K562 (cell line): ENCODE measurements at regions not wholly inside any gene's neighbourhood (a gene's known extent, or its start where the extent isn't known, plus 50 kb on each side); places are given as distances from the start of the nearest gene placed in this dataset.

Experiments
- CEBPG ChIP-seq, 3 experiments: fragments of 200-800 bp in 1 of 3; sonication (Bioruptor generic) in 1 of 3; sonication (generic) in 1 of 3; formaldehyde crosslinking in 1 of 3; IDR thresholded peaks in 2 of 3; conservative IDR thresholded peaks in 1 of 3; 2 replicates each; pipeline versions ENCODE4 v1.6.1 to v1.8.0; 2016 to 2022; ENCODE audit warnings: missing compliant biosample characterization in 2 of 3, missing genetic modification characterization in 2 of 3, mild to moderate bottlenecking in 1 of 3, missing genetic modification reagents in 1 of 3
- CREM ChIP-seq: IDR thresholded peaks from 2 replicates; pipeline ENCODE4 v1.6.1; 2014; ENCODE audit warnings: antibody characterized with exemption, low read depth
- MTF1 ChIP-seq: fragments of 250-450 bp; sonication (Bioruptor Pico); IDR thresholded peaks from 2 replicates; pipeline ENCODE4 v1.9.0; 2021; ENCODE audit warnings: moderate library complexity, mild to moderate bottlenecking, inconsistent platforms, borderline replicate concordance
- MYC ChIP-seq, 2 experiments: fragments of 250-450 bp in 1 of 2; sonication (Bioruptor Pico) in 1 of 2; IDR thresholded peaks; 2 replicates each; pipeline versions ENCODE4 v1.5.1 to v1.6.1; 2012 to 2021; ENCODE audit warnings: low read depth in 2 of 2, borderline replicate concordance in 1 of 2, improper control_type of control experiment in 1 of 2, low read length in 1 of 2, mild to moderate bottlenecking in 1 of 2, moderate library complexity in 1 of 2
- NCOA4 ChIP-seq: fragments of 450-650 bp; IDR thresholded peaks from 2 replicates; pipeline ENCODE4 v1.6.1; 2018; ENCODE audit warnings: mild to moderate bottlenecking; ENCODE audit not compliant: partially characterized antibody
- PRDM10 ChIP-seq: fragments of 450-650 bp; IDR thresholded peaks from 2 replicates; pipeline ENCODE4 v1.6.1; 2018; ENCODE audit not compliant: partially characterized antibody
- RAD21 ChIP-seq, 2 experiments: fragments of 250-450 bp in 1 of 2; fragments of 450-650 bp in 1 of 2; sonication (Bioruptor Pico) in 1 of 2; formaldehyde crosslinking in 1 of 2; IDR thresholded peaks in 1 of 2; conservative IDR thresholded peaks in 1 of 2; 2 replicates each; pipeline versions ENCODE4 v1.4.0 to v1.8.0; 2020 to 2022; ENCODE audit warnings: mild to moderate bottlenecking in 2 of 2, moderate library complexity in 1 of 2
- TEAD2 ChIP-seq: fragments of 450-650 bp; IDR thresholded peaks from 2 replicates; pipeline ENCODE4 v1.6.1; 2016; ENCODE audit warnings: missing genetic modification characterization, control low read depth, missing compliant biosample characterization
- ZNF274 ChIP-seq: IDR thresholded peaks from 2 replicates; pipeline ENCODE4 v1.6.1; 2011; ENCODE audit warnings: low read depth, mild to moderate bottlenecking, low read length, moderate library complexity, borderline replicate concordance
- ZNF609 ChIP-seq: sonication (generic); formaldehyde crosslinking; IDR thresholded peaks from 2 replicates; pipeline ENCODE4 v1.8.1; 2023; ENCODE audit warnings: missing genetic modification reagents, mild to moderate bottlenecking, borderline replicate concordance
- ZNF830 ChIP-seq: fragments of 250-450 bp; sonication (Bioruptor Pico); IDR thresholded peaks from 2 replicates; pipeline ENCODE4 v1.5.0; 2021; ENCODE audit warnings: mild to moderate bottlenecking
- TF ChIP-seq, protein P1 (sequence below): fragments of 450-650 bp; formaldehyde crosslinking; IDR thresholded peaks from 2 replicates; pipeline ENCODE4 v1.4.0; 2020; ENCODE audit warnings: mild to moderate bottlenecking, moderate library complexity
- TF ChIP-seq, protein P2 (sequence below), 3 experiments: IDR thresholded peaks in 2 of 3; conservative IDR thresholded peaks in 1 of 3; 2 replicates each; pipeline ENCODE4 v1.5.1; 2011 to 2012; ENCODE audit warnings: low read length in 3 of 3, mild to moderate bottlenecking in 3 of 3, control low read depth in 2 of 3, improper control_type of control experiment in 1 of 3, inconsistent platforms in 1 of 3, low read depth in 1 of 3, mixed read lengths in 1 of 3, moderate library complexity in 1 of 3; ENCODE audit not compliant: insufficient read depth in 2 of 3

DNA sequence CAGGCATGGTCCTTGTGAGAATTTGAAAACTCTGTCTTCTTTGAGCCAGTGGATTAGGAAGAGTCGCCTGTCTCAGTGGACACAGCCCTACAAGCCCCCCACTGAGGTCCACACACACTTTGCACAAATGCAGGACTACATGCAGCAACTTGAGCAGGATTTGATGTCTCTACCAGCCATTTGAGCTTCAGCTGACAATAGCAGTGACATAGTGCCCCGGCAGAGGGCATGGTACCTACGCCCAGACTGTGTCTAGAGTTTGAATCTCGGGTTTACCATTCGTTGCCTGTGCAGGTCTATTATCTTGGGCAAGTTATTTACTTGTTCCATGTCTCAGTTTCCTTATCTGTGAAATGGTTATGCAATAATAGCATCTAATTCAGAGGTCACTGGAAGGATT, 580.1 kb downstream of the TFAP2B start (continued):
- TF ChIP-seq CEBPG (CRISPR knock-in tag; IDR thresholded peaks at IDR 0.05) (no peak), CEBPG (tag; conservative IDR thresholded peaks at IDR 0.05 in 1 of 2, IDR thresholded peaks at IDR 0.05 in 1 of 2) (peak in 1 of 2 experiments; percentile 40; a peak in 1 of 4 replicates), ZNF609 (CRISPR knock-in tag) (no peak), RAD21 (CRISPR knock-in tag; conservative IDR thresholded peaks at IDR 0.05 in 1 of 2, IDR thresholded peaks at IDR 0.05 in 1 of 2) (no peak), ZNF830 (CRISPR knock-in tag) (no peak), TEAD2 (tag) (no peak), CREM (no peak), ZNF274 (no peak), NCOA4 (no peak), MYC (IDR thresholded peaks at IDR 0.05; ENCODE audit: low read depth, low read length) (no peak), MYC (CRISPR knock-in tag; IDR thresholded peaks at IDR 0.05; ENCODE audit: borderline replicate concordance, low read depth) (no peak), PRDM10 (no peak), MTF1 (CRISPR knock-in tag) (no peak)
- TF ChIP-seq, protein P1, sequence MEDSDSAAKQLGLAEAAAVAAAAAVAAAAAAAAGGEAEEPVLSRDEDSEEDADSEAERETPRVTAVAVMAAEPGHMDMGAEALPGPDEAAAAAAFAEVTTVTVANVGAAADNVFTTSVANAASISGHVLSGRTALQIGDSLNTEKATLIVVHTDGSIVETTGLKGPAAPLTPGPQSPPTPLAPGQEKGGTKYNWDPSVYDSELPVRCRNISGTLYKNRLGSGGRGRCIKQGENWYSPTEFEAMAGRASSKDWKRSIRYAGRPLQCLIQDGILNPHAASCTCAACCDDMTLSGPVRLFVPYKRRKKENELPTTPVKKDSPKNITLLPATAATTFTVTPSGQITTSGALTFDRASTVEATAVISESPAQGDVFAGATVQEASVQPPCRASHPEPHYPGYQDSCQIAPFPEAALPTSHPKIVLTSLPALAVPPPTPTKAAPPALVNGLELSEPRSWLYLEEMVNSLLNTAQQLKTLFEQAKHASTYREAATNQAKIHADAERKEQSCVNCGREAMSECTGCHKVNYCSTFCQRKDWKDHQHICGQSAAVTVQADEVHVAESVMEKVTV = no peak
- TF ChIP-seq, protein P2, sequence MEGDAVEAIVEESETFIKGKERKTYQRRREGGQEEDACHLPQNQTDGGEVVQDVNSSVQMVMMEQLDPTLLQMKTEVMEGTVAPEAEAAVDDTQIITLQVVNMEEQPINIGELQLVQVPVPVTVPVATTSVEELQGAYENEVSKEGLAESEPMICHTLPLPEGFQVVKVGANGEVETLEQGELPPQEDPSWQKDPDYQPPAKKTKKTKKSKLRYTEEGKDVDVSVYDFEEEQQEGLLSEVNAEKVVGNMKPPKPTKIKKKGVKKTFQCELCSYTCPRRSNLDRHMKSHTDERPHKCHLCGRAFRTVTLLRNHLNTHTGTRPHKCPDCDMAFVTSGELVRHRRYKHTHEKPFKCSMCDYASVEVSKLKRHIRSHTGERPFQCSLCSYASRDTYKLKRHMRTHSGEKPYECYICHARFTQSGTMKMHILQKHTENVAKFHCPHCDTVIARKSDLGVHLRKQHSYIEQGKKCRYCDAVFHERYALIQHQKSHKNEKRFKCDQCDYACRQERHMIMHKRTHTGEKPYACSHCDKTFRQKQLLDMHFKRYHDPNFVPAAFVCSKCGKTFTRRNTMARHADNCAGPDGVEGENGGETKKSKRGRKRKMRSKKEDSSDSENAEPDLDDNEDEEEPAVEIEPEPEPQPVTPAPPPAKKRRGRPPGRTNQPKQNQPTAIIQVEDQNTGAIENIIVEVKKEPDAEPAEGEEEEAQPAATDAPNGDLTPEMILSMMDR (IDR thresholded peaks at IDR 0.05 in 2 of 3, conservative IDR thresholded peaks at IDR 0.05 in 1 of 3; ENCODE audit: insufficient read depth in 2 of 3, low read depth in 1 of 3, low read length in 3 of 3) = peak in 1 of 3 experiments; percentile 24; a peak in 1 of 6 replicates
